GM11168 (cell line): ENCODE measurements at regions not wholly inside any gene's neighbourhood (a gene's known extent, or its start where the extent isn't known, plus 50 kb on each side); places are given as distances from the start of the nearest gene placed in this dataset.

Source experiments
- in situ Hi-C: fragments of 300-500 bp; cut with MboI; formaldehyde crosslinking; loops from one replicate; pipeline ENCODE4 v1.12.0; 2022; ENCODE audit warnings: low sequenced_read_pairs; ENCODE audit not compliant: unreplicated experiment

DNA sequence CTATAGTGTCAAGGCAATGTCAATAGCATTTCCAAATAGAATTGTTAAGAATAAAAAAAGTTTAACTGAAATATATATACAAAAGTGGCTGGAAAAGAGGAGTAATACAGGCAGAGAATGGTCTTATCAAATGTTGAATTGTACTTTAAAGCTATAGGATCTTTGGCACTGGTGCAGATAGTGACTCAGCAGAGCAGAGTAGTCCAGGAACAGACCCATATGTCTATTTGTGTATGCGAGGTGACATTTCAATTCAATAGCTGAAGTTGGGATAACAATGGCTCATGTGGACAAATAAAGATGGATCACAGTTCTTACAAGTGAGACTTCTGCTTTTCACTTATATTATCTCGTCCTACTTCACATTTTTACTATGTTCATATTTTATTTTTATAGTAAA lies 543.0 kb upstream of the B3GALT2 start:
- in situ Hi-C loops: no loop called here

DNA sequence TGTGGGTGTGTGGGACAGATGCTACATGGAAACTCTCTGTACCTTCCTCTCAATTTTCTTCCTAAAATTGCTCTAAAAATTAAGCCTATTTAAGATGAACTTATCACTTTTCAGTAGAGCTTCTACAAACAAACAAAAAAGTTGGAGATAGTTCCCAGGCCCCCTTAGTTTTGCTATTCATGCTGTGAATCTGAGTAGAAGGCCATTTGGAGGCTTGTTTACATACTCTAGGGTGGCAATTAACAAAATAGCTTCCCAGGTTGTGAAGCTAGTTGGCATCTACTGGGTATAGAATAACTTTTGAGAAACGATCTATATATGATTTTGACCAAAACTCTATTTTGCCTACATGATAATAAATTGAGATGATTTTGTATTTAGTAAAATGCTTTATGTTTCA lies 541.4 kb upstream of the B3GALT2 start:
- in situ Hi-C loops: no loop called here

- in situ Hi-C loops: no loop called here
Measured at GRCh38 chr1:193726722-193727121, 540.3 kb upstream of the B3GALT2 start.

DNA sequence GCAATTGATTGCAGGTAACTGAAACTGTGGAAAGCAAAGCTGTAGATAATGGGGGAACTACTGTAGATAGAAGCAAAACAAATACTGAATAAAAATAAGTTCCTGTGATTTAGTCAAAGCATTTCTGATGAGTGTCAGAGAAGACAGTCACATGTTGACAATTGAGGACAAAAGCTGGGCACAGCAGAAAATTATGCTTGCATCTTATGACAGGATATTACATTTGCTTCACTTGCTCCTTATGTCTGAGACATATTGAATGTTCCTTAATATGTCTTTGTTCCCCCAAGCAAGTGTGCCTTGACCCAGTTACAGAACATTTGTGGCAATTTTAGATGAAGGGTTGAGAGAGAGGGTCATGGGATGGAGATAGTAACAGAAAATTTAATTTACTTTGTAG lies 526.0 kb upstream of the B3GALT2 start:
- in situ Hi-C loops: no loop called here

GRCh38 chr1:193709607-193710006 lies 523.2 kb upstream of the B3GALT2 start:
- in situ Hi-C loops: no loop called here

DNA sequence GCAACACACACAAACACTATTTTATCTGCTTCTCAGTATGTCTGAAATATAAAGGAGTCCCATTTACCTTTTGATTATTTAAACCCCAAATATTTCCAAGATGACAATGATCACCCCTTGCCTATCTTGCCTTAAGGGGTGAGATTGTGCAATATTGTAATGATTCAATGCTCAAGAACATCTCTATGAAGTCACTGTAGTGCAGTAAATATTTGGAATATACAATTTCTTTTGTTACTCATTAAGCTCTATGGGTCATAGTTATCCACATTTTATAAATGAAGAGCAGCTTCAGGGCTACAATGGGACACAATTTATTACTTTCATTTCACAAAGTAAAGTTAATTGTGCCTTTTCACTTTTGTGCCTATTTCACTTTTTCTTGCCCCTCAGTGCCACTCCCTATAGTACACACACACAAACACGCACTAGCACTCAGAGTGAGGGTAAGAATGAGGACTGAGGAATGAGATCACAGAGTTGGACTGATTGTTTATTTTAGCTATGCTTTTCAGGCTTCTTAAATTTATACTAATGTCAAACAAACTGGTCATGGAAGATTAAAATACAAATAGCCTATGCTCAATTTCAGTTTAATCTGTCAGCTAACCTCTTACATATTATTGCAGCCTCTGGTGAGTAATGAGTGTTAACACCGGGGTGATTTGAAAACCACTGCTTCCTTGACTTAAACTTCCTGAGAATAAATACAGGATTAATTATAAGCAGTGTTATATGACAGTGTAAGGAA lies 521.0 kb upstream of the B3GALT2 start:
- in situ Hi-C loops: no loop called here

DNA sequence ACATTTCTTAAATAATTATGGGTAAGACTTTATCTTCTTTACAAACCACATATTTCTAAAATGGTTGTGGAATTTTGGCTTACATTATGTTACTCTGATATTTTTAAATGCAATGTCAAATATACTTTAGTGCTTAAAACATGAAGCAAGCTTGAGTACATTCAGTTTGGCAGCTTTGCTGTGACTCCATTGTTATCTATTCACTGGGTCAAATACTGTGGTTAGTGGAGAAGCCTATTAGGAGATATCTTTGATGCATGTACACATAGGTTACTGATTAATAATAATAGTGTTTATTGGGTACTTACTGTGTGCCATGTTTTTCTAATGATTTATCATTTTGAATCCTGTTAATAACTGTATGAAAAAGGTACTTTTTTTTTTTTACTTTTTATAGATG lies 520.4 kb upstream of the B3GALT2 start:
- in situ Hi-C loops: no loop called here

GRCh38 chr1:193705554-193705981 lies 519.2 kb upstream of the B3GALT2 start:
- in situ Hi-C loops: no loop called here

DNA sequence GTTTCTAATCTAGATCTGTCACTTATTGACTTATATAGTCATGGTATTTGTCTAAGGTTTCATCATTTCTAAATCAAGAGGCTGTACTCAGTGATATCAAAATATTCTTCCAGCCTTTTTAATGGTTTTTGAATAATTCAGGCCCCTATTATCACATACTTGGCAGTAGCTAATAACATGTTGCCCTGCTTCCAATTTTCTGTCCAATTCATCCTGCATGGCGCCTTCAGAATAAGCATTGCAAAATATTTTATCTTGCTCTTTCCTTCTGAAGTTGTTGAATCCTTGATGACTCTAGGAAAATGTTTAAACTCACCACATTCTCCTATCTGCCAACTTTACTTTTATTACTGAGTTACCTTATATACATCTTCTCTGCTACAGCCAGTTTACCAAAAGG lies 517.2 kb upstream of the B3GALT2 start:
- in situ Hi-C loops: no loop called here

- in situ Hi-C loops: no loop called here
Measured at GRCh38 chr1:193703121-193703520, 516.7 kb upstream of the B3GALT2 start.

DNA sequence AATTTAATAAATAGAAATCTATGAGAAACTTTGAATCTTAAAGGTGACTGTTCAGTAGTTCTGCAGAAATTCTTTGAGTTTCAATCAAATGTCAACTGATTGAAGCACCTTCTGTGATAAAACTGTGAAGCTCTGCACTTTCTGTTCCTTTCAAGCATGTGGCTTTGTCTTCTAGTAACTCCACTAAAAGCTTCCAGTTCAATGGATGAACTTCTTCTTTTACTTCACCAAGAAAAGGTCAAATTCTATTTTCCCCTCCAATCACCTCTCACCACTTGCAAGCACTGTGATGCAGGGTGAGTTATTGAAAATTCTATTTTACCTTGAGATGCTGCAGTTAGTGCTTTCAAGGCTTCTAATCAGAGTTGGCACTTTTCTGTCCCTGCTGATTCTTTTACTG lies 515.3 kb upstream of the B3GALT2 start:
- in situ Hi-C loops: no loop called here

GRCh38 chr1:193700710-193701355 lies 514.4 kb upstream of the B3GALT2 start:
- in situ Hi-C loops: no loop called here

- in situ Hi-C loops: no loop called here
Measured at GRCh38 chr1:193699261-193699660, 512.8 kb upstream of the B3GALT2 start.

DNA sequence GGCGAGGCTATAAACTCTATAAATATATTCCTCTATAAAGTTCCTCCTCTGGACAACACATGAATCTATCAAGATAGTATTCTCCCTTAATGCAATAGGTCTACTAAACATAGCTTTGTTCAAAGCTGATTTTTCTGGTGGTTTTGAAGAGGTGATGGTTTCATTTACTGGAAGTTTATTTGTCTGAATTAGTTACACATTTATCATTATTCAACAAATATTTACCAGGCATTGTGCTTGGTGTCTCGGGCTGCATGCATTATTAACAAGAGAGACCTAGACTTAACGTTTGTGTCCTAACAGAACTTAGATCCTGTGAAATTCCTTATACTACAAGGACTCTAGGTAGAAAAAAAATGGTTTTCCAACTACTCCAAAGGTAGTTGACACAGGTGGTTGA lies 511.4 kb upstream of the B3GALT2 start:
- in situ Hi-C loops: no loop called here

DNA sequence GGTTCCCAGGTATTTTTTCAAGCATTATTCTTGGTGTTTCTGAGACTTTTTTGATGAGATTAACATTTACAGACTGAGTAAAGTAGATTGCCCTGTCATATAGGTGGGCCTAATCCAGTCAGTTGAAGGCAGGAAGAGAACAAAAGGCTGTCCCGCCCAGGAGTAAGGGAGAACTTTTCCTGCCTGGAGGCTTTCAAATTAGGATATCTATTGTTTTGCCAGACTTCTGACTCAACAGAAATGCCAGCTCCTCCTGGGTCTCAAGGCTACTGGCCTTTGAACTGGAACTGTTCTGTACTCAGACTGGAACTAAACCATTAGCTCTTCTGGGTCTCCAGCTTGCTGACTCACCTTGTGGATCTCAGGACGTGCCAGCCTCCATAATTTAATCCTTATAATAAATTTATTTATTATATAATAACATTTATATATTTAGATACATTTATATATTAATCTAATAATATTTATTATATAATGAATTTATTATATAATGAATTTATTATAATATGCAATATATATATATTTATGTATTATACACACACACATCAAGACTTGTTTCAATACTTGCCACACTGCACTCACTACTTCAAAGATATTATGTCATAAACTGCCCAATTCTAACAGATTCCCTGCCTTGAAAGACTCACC lies 510.8 kb upstream of the B3GALT2 start:
- in situ Hi-C loops: no loop called here

- in situ Hi-C loops: no loop called here
Measured at GRCh38 chr1:193694741-193695140, 508.3 kb upstream of the B3GALT2 start.

- in situ Hi-C loops: no loop called here
Measured at GRCh38 chr1:193685986-193686385, 499.6 kb upstream of the B3GALT2 start.

GRCh38 chr1:193681422-193681821 lies 495.0 kb upstream of the B3GALT2 start:
- in situ Hi-C loops: no loop called here

DNA sequence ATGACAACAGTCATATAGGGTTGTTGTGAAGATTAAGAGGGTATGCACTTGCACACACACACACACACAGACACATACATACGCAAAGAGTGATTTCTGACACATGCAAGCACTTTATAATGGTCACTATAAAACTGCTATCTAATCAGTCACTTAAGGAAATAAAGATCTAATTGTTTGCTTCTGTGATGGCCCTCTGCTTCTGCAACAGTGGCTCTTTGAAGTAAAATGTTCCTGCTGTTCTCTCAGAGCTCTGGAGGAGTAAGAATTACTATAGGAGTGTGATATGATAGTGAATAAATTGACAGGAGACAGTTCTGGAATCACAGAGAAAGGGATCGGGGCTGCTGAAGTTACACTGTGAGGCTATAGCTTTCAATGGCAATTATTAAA lies 494.5 kb upstream of the B3GALT2 start:
- in situ Hi-C loops: no loop called here

GRCh38 chr1:193680247-193680923 lies 494.0 kb upstream of the B3GALT2 start:
- in situ Hi-C loops: no loop called here

DNA sequence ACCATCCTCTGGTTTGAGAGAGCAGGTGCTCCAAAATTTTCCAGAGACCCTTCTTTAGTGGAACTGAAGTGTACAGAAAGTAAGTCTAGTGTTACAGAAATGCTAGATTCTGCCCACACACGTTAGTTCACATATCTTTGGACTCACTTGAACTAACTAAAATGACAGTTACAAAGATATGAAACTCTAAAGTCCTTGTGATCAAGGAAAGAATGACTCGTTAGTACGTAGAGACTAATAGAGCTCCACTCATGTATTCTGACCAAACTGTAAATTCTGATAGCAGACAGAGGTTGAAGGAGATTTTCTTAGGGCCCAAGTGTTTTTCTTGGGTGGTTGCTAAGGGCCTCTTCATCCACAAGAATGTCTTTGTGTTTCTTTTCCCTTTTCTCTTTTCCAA lies 491.5 kb upstream of the B3GALT2 start:
- in situ Hi-C loops: no loop called here
